Mammary epithelial cell (primary cell): ENCODE measurements at regions not wholly inside any gene's neighbourhood (a gene's known extent, or its start where the extent isn't known, plus 50 kb on each side); places are given as distances from the start of the nearest gene placed in this dataset.

ENCODE experiments used
- EZH2 ChIP-seq: IDR thresholded peaks from 2 replicates; pipeline ENCODE4 v1.6.1; 2012; ENCODE audit warnings: low read length, inconsistent platforms, borderline replicate concordance
- TF ChIP-seq, protein P1 (sequence below), 2 donors: IDR thresholded peaks in 1 of 2; conservative IDR thresholded peaks in 1 of 2; 2 replicates each; pipeline ENCODE4 v1.5.1; 2011 to 2012; ENCODE audit warnings: inconsistent platforms in 2 of 2, low read length in 2 of 2, mild to moderate bottlenecking in 2 of 2, control low read depth in 1 of 2, low read depth in 1 of 2; ENCODE audit not compliant: insufficient read depth in 1 of 2; ENCODE audit errors: extremely low read depth in 1 of 2

DNA sequence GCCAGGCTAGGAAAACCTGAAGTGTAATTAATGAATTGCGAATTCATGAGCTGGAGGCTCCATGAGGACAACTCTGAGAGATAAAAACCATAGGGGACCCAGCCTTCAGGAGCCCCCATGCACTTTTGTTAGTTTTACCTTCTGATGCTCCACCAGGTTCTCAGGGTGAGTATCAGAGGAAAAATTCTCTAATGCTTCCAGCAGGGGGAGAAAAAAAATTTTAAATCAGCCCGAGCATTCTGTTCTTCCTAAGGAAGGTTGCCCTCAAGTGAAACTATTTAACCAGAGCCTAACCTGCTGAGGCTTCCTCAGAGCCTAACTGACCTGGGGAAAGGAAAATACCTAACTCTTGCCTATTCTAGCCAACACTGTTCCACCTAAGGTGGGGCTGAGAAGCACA, 552.6 kb downstream of the PPARGC1A start:
- TF ChIP-seq, protein P1, sequence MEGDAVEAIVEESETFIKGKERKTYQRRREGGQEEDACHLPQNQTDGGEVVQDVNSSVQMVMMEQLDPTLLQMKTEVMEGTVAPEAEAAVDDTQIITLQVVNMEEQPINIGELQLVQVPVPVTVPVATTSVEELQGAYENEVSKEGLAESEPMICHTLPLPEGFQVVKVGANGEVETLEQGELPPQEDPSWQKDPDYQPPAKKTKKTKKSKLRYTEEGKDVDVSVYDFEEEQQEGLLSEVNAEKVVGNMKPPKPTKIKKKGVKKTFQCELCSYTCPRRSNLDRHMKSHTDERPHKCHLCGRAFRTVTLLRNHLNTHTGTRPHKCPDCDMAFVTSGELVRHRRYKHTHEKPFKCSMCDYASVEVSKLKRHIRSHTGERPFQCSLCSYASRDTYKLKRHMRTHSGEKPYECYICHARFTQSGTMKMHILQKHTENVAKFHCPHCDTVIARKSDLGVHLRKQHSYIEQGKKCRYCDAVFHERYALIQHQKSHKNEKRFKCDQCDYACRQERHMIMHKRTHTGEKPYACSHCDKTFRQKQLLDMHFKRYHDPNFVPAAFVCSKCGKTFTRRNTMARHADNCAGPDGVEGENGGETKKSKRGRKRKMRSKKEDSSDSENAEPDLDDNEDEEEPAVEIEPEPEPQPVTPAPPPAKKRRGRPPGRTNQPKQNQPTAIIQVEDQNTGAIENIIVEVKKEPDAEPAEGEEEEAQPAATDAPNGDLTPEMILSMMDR (conservative IDR thresholded peaks at IDR 0.05 in 1 of 2, IDR thresholded peaks at IDR 0.05 in 1 of 2; ENCODE audit: extremely low read depth in 1 of 2, insufficient read depth in 1 of 2, low read depth in 1 of 2, low read length in 2 of 2) = peak; percentile 28 to 36
- TF ChIP-seq EZH2 = no peak
